ENCODE measurements at regions not wholly inside any gene's neighbourhood (a gene's known extent, or its start where the extent isn't known, plus 50 kb on each side); places are given as distances from the start of the nearest gene placed in this dataset.
A peak's percentile ranks its signal among the peaks of the same experiment; 100 is the strongest.

DNA sequence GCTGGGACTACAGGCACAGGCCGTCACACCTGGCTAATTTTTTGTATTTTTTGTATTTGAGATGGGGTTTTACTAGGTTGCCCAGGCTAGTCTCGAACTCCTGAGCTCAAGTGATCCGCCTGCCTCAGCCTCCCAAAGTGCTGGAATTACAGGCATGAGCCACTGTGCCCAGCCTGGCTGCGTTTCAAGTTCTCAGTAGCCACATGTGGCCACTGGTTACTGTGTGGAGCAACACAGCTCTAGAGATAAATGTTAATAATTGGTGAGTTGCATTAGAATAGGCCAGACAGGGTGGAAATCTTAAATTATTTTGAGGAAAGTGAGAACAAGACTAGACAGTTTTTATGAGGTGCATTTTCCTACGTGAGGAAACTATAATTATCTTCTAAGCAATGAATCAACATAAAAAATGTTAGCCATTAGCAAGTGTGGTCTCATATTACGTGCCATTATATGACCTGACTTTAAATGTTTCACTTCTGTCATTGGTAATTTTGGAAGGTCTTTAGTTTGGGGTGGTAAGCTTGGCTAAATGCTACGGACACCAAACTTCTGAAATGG, 129.6 kb downstream of the PLEKHG1 start:
- in situ Hi-C loops (cut with MboI; ENCODE audit: low pct_unique_long_range_greater_than_20kb, low sequenced_read_pairs, unreplicated experiment): no loop called here
- TF ChIP-seq, protein P1, sequence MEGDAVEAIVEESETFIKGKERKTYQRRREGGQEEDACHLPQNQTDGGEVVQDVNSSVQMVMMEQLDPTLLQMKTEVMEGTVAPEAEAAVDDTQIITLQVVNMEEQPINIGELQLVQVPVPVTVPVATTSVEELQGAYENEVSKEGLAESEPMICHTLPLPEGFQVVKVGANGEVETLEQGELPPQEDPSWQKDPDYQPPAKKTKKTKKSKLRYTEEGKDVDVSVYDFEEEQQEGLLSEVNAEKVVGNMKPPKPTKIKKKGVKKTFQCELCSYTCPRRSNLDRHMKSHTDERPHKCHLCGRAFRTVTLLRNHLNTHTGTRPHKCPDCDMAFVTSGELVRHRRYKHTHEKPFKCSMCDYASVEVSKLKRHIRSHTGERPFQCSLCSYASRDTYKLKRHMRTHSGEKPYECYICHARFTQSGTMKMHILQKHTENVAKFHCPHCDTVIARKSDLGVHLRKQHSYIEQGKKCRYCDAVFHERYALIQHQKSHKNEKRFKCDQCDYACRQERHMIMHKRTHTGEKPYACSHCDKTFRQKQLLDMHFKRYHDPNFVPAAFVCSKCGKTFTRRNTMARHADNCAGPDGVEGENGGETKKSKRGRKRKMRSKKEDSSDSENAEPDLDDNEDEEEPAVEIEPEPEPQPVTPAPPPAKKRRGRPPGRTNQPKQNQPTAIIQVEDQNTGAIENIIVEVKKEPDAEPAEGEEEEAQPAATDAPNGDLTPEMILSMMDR (IDR thresholded peaks at IDR 0.05; ENCODE audit: extremely low read depth, insufficient read depth, missing control alignments): no peak
- no peak for DNase-seq (ENCODE audit: low spot score)

DNA sequence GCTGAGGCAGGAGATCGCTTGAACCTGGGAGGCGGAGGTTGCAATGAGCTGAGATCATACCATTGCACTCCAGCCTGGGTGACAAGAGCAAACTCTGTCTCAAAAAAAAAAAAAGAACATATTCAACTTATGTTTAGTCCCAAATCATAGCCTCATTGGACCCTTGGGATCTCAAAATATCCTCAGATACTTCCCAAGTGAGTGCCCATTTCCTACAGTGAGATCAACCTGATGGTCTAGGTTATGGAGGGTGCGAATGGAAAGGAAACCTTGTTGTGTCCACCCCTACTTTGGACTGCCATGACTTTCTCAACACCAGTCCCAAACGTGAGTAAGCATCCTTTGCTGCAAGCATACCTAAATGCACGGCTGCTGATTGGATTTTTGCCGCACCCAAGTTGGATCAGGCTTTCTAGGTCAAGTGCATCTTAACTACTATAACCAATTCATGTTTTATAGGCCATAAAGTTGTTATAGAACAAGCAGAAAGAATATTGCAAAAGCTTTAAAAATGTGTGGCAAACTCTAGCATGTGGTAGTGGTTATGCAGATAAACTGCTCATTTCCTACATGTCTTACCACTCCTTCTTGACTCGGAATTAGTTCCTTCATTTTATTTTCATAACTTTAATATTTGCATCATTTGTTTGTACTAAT, 131.2 kb downstream of the PLEKHG1 start:
- DNase-seq (ENCODE audit: low spot score): no peak
- in situ Hi-C loops (cut with MboI; ENCODE audit: low pct_unique_long_range_greater_than_20kb, low sequenced_read_pairs, unreplicated experiment): no loop called here
- TF ChIP-seq, protein P1 (IDR thresholded peaks at IDR 0.05; ENCODE audit: extremely low read depth, insufficient read depth, missing control alignments): no peak

DNA sequence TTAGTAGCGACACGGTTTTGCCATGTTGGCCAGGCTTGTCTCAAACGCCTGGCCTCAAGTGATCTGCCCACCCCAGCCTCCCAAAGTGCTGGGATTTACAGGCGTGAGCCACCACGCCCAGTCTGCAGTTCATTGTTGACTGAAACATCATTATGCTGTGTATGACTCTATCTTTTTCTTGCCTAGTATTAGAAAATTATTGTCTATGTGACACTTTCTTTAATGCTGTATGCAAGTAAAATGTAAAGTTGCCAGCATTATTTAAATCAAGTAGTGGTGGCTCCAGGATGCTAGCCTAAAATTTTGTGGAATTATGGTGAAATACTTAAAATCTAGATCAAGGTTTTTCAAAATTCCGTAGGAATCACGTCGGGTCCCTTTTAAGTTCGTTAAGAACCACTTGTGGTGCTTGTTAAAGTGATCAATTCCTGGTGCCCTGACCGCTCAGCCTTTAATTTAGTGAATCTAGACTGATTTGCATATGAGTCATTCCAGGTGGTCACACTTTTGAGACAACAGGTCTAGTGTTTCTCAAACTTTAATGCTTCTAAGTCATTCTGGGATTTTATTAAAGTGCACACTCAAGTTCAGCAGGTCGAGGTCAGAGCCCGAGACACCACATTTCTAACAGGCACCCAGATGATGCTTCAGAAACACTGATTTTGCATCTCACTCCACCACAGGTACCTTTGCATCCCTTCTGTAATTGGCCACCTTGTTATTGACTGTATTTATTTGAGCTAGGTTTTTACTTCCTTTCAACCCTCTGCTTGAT, 132.6 kb upstream of the MTHFD1L start:
- in situ Hi-C loops (cut with MboI; ENCODE audit: low pct_unique_long_range_greater_than_20kb, low sequenced_read_pairs, unreplicated experiment): no loop called here
- peak; percentile 39 for DNase-seq (ENCODE audit: low spot score)
- TF ChIP-seq, protein P1 (IDR thresholded peaks at IDR 0.05; ENCODE audit: extremely low read depth, insufficient read depth, missing control alignments): no peak

DNA sequence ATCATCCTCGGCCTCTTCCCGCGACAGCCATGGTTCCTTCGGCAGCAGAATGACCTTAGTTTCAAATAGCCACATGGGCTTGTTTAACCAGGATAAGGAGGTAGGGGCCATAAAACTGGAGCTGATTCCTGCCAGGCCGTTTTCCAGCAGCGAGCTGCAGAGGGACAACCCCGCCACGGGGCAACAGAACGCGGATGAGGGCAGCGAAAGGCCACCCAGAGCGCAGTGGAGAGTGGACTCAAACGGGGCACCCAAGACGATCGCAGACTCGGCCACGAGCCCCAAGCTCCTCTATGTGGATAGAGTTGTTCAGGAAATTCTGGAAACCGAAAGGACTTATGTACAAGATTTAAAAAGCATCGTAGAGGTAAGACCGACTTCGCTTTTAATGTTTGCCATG, 131.8 kb upstream of the MTHFD1L start:
- in situ Hi-C loops (cut with MboI; ENCODE audit: low pct_unique_long_range_greater_than_20kb, low sequenced_read_pairs, unreplicated experiment): no loop called here
- DNase-seq (ENCODE audit: low spot score): no peak
- TF ChIP-seq, protein P1 (IDR thresholded peaks at IDR 0.05; ENCODE audit: extremely low read depth, insufficient read depth, missing control alignments): no peak

DNA sequence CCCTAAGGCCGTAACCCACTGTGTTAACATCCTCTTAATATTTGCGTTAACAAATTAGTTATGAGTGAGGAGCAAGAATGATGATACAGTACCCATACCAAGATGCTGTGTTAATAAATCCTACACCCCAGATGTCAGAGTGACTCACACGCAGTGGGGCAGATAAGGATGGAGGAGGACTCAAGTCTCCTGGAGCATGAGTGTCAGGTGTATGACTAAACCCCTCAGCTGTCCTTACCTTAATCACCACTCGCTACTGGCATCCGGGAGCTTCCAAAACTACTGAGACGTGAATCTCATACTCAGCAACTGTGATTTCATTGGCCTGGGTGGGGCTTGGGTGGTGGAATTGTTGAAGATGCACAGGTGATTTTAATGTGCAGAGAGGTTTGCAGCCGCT, 131.3 kb upstream of the MTHFD1L start:
- DNase-seq (ENCODE audit: low spot score): no peak

DNA sequence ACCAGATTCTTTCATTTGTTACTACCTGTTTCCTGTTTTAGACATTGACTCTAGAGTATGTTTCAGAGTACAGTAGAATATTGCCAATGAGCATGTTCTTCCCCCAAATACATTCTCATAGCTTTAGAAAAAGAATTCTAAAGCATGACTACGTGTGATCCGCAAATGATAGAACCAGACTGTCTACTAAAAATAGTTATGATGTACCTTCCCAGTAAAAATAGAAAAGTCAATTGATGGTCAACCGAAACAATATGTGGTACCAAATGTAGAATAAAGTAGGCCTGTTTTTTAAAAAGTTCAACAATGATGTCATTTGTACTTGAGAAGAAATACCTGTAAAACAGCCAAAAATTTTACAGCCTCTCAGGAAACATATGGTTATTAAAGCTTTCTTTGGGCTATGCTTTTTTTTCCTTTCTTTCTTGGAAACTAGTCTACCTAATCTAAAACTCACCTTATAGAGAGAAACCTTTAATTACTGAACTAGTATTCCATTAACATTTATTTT, 130.1 kb upstream of the MTHFD1L start:
- TF ChIP-seq, protein P1 (IDR thresholded peaks at IDR 0.05; ENCODE audit: extremely low read depth, insufficient read depth, missing control alignments): no peak
- in situ Hi-C loops (cut with MboI; ENCODE audit: low pct_unique_long_range_greater_than_20kb, low sequenced_read_pairs, unreplicated experiment): no loop called here
- DNase-seq (ENCODE audit: low spot score): no peak

More for the DNA sequence above, 131.3 kb upstream of the MTHFD1L start:
- TF ChIP-seq, protein P1 (IDR thresholded peaks at IDR 0.05; ENCODE audit: extremely low read depth, insufficient read depth, missing control alignments): no peak
- in situ Hi-C loops (cut with MboI; ENCODE audit: low pct_unique_long_range_greater_than_20kb, low sequenced_read_pairs, unreplicated experiment): no loop called here

Data from GM13977 (cell line).